Mucosa of gallbladder (tissue), 1 donor: ENCODE measurements at regions not wholly inside any gene's neighbourhood (a gene's known extent, or its start where the extent isn't known, plus 50 kb on each side); places are given as distances from the start of the nearest gene placed in this dataset.
A peak's percentile ranks its signal among the peaks of the same experiment; 100 is the strongest.

Source experiments
- DNase-seq: peaks from one replicate; pipeline ENCODE4 v3.0.0-alpha.2; 2020; ENCODE audit warnings: low spot score
- donor health status: DM: no; HTN: no; CAD: no.

DNA sequence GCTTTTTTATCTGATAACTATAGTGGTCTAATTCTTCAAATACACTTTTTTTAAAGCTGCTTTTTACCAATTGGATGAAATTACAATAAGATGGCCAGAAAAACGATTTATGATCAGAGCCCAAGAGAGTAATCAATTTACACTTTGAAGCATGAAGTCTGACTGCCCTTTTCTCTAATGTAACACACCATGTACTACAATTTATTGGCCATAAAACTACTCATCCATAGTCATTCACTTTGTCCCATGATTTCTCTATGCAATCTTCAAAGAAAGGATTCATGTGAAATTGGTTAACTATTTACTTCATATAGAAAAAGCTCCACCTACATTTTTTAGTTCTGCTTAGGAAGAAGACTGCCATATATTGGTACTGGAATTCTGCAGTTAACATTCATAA, 73.6 kb upstream of the CAST start:
- DNase-seq = no peak

- DNase-seq = no peak
Measured at GRCh38 chr5:96590796-96591195, 71.4 kb upstream of the CAST start.

DNA sequence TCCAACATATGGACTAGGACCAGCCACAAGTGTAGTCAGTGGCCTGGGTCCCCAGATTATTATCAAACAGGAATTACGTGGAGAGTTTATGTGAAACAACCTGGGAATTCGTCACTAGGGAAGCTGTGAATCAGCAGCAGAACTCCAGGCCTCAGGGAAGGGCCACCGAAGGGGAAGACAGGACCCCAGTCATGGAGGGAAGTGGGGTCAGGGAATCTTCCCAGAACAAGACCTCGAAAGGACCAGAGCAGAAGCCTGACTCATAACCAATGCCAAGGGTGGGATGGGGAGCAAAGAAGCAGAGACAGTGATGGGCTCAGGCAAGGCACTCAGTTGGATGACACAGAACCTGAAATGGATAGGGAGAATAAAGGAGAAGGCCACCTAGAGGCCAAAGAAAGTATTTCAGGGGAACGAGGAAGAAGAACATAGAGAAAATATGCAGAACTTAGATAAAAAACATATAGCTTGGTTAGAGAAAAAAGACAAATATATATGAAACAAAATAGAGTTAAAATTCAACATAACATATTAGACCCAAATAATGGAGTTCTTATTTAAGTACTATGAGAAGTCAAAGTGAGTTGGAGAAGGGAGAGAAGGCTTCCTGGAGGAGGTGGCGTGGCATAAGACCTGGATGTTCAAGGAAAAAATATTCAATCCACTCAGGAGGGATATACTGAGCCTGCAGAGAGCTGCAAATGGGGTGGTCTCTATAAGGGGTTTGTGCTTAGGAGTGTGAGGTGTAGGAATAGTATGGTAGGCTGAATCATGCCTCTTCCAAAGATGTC, 66.7 kb upstream of the CAST start:
- DNase-seq = no peak

GRCh38 chr5:96597438-96598020, 64.6 kb upstream of the CAST start:
- no peak for DNase-seq

DNA sequence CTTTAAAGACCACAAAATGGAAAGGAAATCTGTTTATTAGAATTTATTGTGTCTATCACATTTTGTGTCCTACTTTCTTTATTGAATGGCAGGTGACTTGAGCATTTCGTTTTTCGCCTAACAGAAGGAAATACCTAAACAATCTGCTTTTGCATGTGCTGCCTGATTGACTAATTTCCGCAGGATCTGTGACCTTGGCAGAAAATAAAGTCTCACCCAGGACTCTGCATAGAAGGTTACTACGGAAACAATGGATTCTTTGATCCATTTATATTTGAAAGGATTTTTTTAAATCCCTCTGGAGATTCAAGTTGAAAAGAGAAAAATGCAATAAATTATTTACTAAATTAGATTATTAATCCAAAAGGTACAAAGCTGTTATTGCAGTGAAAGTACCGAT, 61.0 kb upstream of the CAST start:
- no peak for DNase-seq

GRCh38 chr5:96601715-96602244, 60.4 kb upstream of the CAST start:
- DNase-seq = peak; percentile 71

GRCh38 chr5:96602776-96603175, 59.4 kb upstream of the CAST start:
- DNase-seq = no peak

DNA sequence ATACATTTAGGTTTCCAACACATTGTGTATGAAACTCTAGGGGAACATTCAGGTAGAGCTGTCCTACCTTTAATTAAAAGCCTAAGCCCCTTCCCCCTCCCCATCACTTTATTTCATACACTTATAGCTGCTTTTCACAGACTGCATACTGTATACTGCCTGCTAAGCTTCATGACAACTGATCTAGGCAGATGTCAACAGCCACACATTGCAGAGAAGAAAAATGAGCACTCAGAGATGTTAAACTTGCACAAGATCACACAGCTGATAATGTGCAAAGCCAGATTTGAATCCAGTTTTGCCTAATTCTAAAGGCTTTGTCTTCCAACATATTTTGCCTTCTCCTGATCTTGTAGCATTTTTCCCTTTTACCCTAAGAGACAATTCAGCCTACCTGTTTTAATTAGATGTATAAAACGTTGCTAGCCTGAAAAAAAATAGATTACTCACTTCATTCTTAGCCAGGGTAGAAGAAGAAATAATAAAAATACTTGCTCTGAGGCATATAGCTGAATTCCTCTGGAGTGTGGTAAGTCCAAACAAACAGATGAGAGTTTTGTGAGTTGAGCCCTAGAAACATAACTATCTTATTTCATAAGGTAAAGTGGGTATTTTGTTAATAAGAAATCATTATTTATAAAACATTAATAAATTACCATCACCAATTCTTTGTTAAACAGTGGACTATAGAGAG, 56.9 kb upstream of the CAST start:
- DNase-seq = no peak

DNA sequence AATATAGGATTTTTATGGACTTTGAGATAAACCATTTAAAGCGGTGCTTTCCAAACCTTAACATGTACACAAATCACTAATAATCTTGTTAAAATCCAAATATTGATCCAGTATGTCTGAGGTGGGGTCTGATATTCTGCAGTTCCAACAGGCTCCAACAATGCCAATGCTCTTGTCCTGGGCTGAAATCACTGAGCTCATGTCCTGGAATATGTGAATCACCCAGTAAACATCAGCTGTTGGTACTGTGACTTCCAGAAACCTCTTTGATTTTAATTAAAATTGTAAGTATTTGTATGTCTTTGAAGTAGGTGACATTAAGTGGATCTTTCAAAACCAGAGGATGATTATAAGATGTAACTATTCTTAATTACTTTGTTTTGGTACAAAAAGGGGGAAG, 52.8 kb upstream of the CAST start:
- DNase-seq = no peak

GRCh38 chr5:96610747-96611146, 51.4 kb upstream of the CAST start:
- no peak for DNase-seq

GRCh38 chr5:96611946-96612345, 50.2 kb upstream of the CAST start:
- no peak for DNase-seq
